Testis (tissue), 2 donors: ENCODE measurements at regions not wholly inside any gene's neighbourhood (a gene's known extent, or its start where the extent isn't known, plus 50 kb on each side); places are given as distances from the start of the nearest gene placed in this dataset.

Experiments
- POLR2A ChIP-seq: fragments of 450-650 bp; IDR thresholded peaks from one replicate; pipeline ENCODE4 v1.6.1; 2017; ENCODE audit warnings: antibody characterized with exemption, mild to moderate bottlenecking, moderate library complexity
- TF ChIP-seq, protein P1 (sequence below), 3 experiments: fragments of 450-650 bp in 2 of 3; fragments of 200-600 bp in 1 of 3; sonication (generic) in 1 of 3; IDR thresholded peaks; one replicate each; pipeline ENCODE4 v1.5.1; 2016 to 2019; ENCODE audit warnings: antibody characterized with exemption in 3 of 3, mild to moderate bottlenecking in 2 of 3, moderate library complexity in 1 of 3

DNA sequence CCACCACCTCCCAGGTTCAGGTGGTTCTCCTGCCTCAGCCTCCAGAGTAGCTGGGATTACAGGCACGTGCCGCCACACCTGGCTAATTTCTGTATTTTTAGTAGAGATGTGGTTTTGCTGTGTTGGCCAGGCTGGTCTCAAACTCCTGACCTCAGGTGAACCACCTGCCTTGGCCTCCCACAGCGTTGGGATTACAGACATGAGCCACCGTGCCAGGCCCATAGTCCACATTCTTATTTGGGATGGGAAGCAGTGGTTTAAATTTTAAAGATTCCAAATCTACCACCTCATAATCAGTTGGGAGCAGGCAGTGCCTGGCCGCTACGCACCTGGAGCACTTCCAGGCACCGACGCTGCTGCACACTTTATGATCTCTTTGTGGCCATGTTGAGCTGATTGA lies 160.6 kb upstream of the SOX1 start:
- TF ChIP-seq, protein P1, sequence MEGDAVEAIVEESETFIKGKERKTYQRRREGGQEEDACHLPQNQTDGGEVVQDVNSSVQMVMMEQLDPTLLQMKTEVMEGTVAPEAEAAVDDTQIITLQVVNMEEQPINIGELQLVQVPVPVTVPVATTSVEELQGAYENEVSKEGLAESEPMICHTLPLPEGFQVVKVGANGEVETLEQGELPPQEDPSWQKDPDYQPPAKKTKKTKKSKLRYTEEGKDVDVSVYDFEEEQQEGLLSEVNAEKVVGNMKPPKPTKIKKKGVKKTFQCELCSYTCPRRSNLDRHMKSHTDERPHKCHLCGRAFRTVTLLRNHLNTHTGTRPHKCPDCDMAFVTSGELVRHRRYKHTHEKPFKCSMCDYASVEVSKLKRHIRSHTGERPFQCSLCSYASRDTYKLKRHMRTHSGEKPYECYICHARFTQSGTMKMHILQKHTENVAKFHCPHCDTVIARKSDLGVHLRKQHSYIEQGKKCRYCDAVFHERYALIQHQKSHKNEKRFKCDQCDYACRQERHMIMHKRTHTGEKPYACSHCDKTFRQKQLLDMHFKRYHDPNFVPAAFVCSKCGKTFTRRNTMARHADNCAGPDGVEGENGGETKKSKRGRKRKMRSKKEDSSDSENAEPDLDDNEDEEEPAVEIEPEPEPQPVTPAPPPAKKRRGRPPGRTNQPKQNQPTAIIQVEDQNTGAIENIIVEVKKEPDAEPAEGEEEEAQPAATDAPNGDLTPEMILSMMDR (IDR thresholded peaks at IDR 0.05): no peak
- TF ChIP-seq POLR2A: no peak
